ENCODE measurements at regions not wholly inside any gene's neighbourhood (a gene's known extent, or its start where the extent isn't known, plus 50 kb on each side); places are given as distances from the start of the nearest gene placed in this dataset.

DNA sequence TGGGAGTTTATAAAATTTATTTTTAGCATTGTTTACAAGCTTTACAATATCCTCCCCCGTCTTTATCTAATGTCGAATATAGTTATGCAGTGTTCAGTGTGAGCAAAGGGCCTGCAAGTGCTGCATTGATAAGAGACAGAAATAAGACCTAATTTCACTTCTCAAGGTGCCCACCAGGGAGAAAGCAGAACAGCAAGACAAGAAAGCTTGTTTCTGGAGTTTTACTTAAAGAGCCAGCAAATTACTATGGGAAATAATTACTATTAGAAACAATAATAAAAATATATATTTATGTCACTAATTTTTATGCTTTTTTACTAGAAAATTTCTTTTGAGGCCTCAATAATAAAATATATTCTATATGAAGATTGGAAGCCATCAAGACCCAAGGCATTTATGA lies 2677.7 kb downstream of the ARAP2 start:
- H3K4me1 ChIP-seq (ENCODE audit: insufficient read depth, low read length): no peaks in the 10 kb centered on the region
- H3K9me3 ChIP-seq (ENCODE audit: control insufficient read depth, insufficient read depth, low read length): no peaks in the 10 kb centered on the region
- H3K9ac ChIP-seq (ENCODE audit: low read depth, low read length): no peak overlapping the region
- H3K36me3 ChIP-seq (ENCODE audit: insufficient read depth, low read length): no peaks in the 10 kb centered on the region

DNA sequence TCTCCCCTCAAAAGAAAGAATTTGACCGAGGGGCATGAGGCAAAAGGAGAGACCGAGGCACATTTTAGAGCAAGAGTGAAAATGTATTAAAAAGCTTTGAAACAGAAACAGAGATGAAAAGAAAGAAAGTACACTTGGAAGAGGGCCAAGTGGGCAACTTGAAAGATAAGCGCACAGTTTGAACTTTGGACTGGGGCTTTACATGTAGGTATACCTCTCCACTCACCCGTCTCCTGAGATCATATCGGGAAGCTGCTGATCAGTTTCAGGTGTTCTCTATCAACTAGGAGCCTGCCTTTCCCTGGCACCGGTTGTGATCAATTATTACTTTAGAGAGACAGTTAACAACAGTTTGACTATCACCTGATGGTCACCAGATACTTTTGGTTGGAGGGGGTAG lies 2666.5 kb downstream of the ARAP2 start:
- no peaks in the 10 kb centered on the region for H3K4me1 ChIP-seq (ENCODE audit: insufficient read depth, low read length)
- H3K9ac ChIP-seq (ENCODE audit: low read depth, low read length): no peak overlapping the region
- no peaks in the 10 kb centered on the region for H3K9me3 ChIP-seq (ENCODE audit: control insufficient read depth, insufficient read depth, low read length)
- no peaks in the 10 kb centered on the region for H3K36me3 ChIP-seq (ENCODE audit: insufficient read depth, low read length)

DNA sequence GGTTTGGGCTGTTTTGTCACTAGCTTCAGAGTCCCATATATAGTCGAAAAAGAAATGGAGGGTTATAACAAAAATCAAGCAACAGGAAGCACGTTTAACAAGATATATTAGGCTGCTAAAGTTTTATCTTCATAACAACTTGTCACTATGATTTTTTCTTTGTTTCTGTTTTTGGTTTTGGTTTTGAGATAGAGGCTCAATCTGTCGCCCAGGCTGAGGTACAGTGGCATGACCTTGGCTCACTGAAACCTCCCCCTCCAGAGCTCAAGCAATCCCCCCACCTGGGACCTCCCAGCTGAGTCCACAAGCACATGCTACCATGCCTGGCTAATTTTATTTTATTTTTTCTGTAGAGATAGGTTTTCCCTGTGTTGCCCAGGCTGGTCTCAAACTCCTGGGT lies 2664.4 kb downstream of the ARAP2 start:
- Histone ChIP-seq H3K4me1 (ENCODE audit: insufficient read depth, low read length) (no peaks in the 10 kb centered on the region), H3K9me3 (ENCODE audit: control insufficient read depth, insufficient read depth, low read length) (no peaks in the 10 kb centered on the region), H3K36me3 (ENCODE audit: insufficient read depth, low read length) (no peaks in the 10 kb centered on the region), H3K9ac (ENCODE audit: low read depth, low read length) (no peak overlapping the region)

DNA sequence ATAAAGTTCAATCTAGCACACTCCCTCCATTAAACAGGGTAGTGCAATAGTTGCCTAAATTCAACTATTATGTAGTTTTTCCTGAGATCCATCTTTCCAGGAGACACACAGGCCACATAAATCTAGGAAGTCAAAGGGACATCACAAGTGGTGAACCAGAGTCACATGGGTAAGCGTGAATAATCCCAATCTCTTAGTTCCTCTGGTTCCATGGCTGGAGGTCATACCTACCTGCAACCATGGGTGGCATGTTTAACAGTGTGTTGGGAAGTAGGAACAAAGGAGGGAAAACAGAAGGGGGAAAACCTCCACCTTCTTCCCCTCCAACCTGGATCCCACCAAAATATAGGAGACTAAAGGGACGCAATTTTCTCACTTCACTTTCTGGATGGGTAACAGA lies 2651.6 kb downstream of the ARAP2 start:
- Histone ChIP-seq H3K4me1 (ENCODE audit: insufficient read depth, low read length) (no peaks in the 10 kb centered on the region), H3K36me3 (ENCODE audit: insufficient read depth, low read length) (no peaks in the 10 kb centered on the region), H3K9ac (ENCODE audit: low read depth, low read length) (no peak overlapping the region), H3K9me3 (ENCODE audit: control insufficient read depth, insufficient read depth, low read length) (peaks cover 19% of the 10 kb centered on the region)

DNA sequence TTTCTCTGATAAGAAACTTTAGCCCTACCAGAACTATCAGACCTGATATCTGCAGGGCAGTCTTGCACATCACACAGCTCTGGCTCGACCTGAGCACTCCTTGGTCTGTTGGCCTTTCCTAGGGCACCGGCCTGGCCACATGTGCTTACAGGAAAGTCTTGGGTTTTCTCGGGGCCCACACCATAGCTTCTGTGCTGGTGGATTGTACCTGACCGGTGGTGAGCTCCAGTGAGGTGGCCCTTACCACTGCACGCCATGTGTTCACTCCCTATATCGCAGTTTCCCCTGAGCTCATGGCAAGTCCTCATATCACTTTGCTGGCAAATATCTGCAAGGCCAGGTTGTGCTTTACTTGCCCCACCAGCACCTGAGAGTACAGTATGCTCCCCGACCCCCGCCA lies 2637.4 kb downstream of the ARAP2 start:
- H3K9me3 ChIP-seq (ENCODE audit: control insufficient read depth, insufficient read depth, low read length): no peaks in the 10 kb centered on the region; the same call in none of the 2 replicates
- no peaks in the 10 kb centered on the region for H3K4me1 ChIP-seq (ENCODE audit: insufficient read depth, low read length)
- H3K36me3 ChIP-seq (ENCODE audit: insufficient read depth, low read length): no peaks in the 10 kb centered on the region
- no peak overlapping the region for H3K9ac ChIP-seq (ENCODE audit: low read depth, low read length)

DNA sequence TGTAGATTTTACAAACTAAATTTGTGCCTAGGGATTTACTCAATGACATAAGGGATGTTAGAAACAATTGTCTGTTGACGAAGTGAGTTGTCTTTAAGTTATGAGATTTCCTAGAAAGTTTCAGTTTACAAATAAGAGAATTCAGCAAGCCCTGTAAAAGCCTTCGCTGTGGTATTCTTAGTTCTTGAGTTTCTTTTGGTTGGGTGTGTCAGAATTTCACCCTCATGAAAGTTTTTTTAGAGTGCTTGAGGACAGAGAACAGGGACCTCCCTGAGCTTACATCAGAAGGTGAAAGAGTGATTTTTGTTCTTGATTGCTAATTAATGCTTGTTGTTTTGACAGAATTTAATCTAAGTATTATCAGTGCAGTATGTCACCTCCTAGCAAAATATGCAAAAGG lies 2628.2 kb downstream of the ARAP2 start:
- no peak overlapping the region for H3K9ac ChIP-seq (ENCODE audit: low read depth, low read length)
- no peaks in the 10 kb centered on the region for H3K9me3 ChIP-seq (ENCODE audit: control insufficient read depth, insufficient read depth, low read length)
- H3K36me3 ChIP-seq (ENCODE audit: insufficient read depth, low read length): no peaks in the 10 kb centered on the region
- no peaks in the 10 kb centered on the region for H3K4me1 ChIP-seq (ENCODE audit: insufficient read depth, low read length)

DNA sequence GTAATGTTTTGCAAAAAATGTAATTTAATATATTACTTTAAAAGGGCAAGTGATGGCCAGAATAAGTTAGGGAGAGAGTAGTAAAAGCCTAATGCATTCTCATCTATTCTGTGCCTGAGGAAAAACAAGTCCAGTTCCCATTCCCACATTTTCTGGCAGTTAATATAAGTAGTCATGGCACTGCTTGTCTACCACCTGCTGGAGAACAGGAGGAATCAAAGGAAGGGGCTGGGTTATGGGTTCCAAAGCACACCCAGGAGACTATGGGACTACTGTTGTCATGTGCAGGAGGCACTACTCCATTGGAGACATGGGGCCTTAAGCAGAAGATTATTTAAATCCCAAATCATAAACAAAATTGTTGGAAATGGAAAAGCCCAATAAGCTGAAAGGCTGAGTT lies 2618.6 kb downstream of the ARAP2 start:
- Histone ChIP-seq H3K36me3 (ENCODE audit: insufficient read depth, low read length) (no peaks in the 10 kb centered on the region), H3K9me3 (ENCODE audit: control insufficient read depth, insufficient read depth, low read length) (no peaks in the 10 kb centered on the region), H3K4me1 (ENCODE audit: insufficient read depth, low read length) (no peaks in the 10 kb centered on the region), H3K9ac (ENCODE audit: low read depth, low read length) (no peak overlapping the region)

DNA sequence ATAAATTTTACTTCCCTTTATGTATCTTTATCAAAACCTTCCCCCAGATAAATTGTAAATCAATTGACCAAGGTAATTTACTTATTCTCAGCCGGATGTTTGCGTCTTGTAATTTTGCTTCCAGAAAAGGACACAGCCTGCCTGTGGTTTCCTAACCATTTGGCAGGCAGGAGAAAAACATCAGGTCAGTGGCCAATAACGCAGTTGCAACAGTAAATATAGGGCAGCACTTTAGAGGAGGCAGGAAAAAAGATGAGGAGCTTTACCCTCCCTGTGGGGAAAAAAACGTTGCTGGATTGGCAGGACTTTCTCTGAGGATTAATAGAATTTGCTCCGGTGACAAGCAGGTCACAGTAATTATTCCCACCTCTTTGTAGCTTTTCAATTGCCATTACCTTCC lies 2618.1 kb downstream of the ARAP2 start:
- Histone ChIP-seq H3K36me3 (ENCODE audit: insufficient read depth, low read length) (no peaks in the 10 kb centered on the region), H3K9ac (ENCODE audit: low read depth, low read length) (no peak overlapping the region), H3K4me1 (ENCODE audit: insufficient read depth, low read length) (no peaks in the 10 kb centered on the region), H3K9me3 (ENCODE audit: control insufficient read depth, insufficient read depth, low read length) (no peaks in the 10 kb centered on the region)

DNA sequence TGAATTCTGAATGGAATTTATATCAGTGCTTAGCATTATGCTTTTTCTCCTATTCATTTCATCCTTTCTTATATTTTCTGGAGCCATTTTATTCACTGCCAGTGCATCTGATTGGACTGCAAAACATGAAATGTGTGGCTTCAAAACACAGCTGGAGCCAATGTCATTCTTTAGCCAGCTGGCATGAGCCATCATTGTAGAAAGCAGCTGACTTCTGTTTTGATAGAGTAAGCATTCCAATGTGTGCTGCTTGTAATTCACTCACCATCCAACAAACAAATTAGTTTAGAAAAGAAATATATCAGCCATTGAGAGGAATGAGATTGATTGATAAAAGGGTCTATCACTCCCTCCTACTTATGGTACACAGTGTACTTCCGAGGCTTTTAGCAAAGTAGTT lies 2616.0 kb downstream of the ARAP2 start:
- Histone ChIP-seq H3K9me3 (ENCODE audit: control insufficient read depth, insufficient read depth, low read length) (no peaks in the 10 kb centered on the region), H3K9ac (ENCODE audit: low read depth, low read length) (no peak overlapping the region), H3K36me3 (ENCODE audit: insufficient read depth, low read length) (no peaks in the 10 kb centered on the region), H3K4me1 (ENCODE audit: insufficient read depth, low read length) (no peaks in the 10 kb centered on the region)

DNA sequence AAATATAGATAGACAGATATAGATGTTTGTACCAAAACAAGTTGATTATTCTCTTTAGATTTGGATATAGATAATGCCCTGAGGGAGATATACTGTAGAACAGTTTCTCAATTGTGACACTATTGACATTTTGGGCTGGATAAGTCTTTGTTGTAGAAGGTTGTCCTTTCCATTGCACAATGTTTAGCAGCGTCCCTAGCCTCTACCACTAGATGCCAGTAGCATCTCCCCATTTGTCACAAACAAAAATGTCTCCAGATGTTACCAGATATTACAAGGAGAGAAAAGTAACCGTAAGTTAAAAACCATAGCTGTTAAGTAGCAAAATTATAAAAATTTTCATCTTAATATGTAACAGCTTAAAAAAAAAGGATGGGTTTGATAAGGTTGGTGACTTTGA lies 2595.3 kb downstream of the ARAP2 start:
- Histone ChIP-seq H3K36me3 (ENCODE audit: insufficient read depth, low read length) (no peaks in the 10 kb centered on the region), H3K9ac (ENCODE audit: low read depth, low read length) (no peak overlapping the region), H3K9me3 (ENCODE audit: control insufficient read depth, insufficient read depth, low read length) (peaks cover 3% of the 10 kb centered on the region; the same call in 1 of the 2 replicates), H3K4me1 (ENCODE audit: insufficient read depth, low read length) (no peaks in the 10 kb centered on the region)

DNA sequence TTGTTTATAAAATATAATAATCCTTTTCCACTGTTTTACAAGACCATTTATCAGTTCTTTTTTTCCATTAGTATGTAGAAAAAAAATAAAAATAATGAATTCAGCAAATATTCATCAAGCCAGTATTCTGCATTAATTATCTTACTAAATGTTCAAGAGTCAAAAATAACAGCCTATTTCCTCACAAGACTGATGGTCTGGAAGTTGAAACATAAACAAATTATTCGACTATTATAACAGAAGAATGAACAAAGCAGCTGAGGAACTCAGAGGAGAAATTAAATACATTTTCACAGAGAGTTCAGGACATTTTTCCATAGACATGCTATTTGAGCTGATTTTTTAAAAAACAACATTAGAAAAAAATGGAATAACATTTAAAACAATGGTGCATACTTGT lies 2594.8 kb downstream of the ARAP2 start:
- Histone ChIP-seq H3K9me3 (ENCODE audit: control insufficient read depth, insufficient read depth, low read length) (peaks cover 3% of the 10 kb centered on the region; the same call in 1 of the 2 replicates), H3K36me3 (ENCODE audit: insufficient read depth, low read length) (no peaks in the 10 kb centered on the region), H3K9ac (ENCODE audit: low read depth, low read length) (no peak overlapping the region), H3K4me1 (ENCODE audit: insufficient read depth, low read length) (no peaks in the 10 kb centered on the region)

DNA sequence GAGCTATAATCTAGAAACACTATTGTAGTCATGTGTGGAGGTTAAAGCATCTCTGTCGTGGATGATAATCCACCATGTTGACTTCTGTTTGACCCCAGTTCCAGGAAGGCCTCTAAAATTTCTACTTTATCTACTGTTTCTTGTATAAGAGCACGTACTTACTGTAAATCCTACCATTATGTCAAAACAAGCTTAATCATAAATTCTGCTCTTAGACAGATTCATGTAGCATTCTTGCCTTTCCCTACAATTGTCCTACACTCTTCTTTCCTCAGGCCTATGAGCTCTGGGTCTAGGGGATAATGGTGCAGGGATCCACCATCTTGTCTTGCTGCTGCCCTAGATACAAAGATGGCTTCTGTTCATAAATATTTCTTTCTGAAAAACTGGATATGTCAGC lies 2594.3 kb downstream of the ARAP2 start:
- H3K4me1 ChIP-seq (ENCODE audit: insufficient read depth, low read length): no peaks in the 10 kb centered on the region
- peaks cover 3% of the 10 kb centered on the region; the same call in 1 of the 2 replicates for H3K9me3 ChIP-seq (ENCODE audit: control insufficient read depth, insufficient read depth, low read length)
- H3K9ac ChIP-seq (ENCODE audit: low read depth, low read length): no peak overlapping the region
- no peaks in the 10 kb centered on the region for H3K36me3 ChIP-seq (ENCODE audit: insufficient read depth, low read length)

DNA sequence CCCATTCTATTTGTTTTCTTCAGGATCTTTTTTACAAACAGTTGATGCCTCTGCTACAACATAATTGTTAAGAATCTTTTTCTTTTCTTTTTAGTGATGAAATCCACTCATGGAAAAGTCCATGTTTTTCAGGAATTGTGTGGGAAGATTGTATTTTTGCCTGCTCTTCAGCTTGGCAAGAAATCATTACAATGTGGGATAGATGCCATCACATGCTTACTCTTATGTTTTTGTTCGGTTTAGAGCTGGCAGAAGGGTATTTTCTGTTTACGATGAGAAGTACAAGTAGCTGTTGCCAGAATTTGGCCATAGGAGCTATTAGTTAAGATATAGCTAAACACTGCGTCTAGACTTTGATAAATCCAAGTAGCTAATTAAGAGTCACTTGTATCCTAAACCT lies 2585.3 kb downstream of the ARAP2 start:
- Histone ChIP-seq H3K4me1 (ENCODE audit: insufficient read depth, low read length) (no peaks in the 10 kb centered on the region), H3K9ac (ENCODE audit: low read depth, low read length) (no peak overlapping the region), H3K9me3 (ENCODE audit: control insufficient read depth, insufficient read depth, low read length) (no peaks in the 10 kb centered on the region), H3K36me3 (ENCODE audit: insufficient read depth, low read length) (no peaks in the 10 kb centered on the region)

DNA sequence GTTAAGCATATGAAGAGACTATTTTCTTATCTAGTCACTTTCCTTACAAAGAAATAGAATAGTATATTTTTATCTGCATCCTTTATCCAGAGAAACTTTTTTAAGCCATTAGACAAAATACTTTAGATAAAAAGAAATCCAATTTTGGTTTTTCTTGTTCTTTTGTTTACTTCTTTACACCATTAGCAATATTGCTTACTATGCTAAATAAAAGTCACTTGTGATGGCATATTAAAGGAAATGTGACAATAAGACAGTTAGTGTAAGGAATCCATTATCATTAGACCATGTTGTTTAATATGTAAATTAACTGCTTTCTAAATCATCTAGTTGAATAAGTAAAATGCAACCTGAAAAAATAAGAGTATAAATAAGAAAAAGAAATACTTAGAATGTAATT lies 2582.7 kb downstream of the ARAP2 start:
- Histone ChIP-seq H3K9ac (ENCODE audit: low read depth, low read length) (no peak overlapping the region), H3K36me3 (ENCODE audit: insufficient read depth, low read length) (no peaks in the 10 kb centered on the region), H3K9me3 (ENCODE audit: control insufficient read depth, insufficient read depth, low read length) (no peaks in the 10 kb centered on the region), H3K4me1 (ENCODE audit: insufficient read depth, low read length) (no peaks in the 10 kb centered on the region)

DNA sequence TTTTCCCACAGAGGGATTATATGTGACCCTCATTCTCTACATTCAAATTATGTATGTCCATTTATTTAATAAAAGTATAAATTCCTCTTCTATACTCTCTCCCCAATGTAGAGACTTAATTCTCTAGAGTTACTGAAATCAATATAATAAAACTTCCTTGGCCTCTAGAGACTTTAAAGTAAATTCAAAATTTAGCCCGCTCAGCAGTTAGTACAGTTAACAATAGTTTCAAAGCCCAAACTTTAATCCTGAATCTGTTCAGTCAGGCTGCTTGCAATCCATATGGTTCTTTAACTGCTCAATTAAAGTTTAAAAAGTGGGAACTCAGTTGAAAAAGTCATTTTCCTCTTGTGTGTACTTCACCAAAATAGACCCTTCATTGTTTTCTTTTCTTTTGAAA lies 2558.4 kb downstream of the ARAP2 start:
- no peaks in the 10 kb centered on the region for H3K4me1 ChIP-seq (ENCODE audit: insufficient read depth, low read length)
- H3K36me3 ChIP-seq (ENCODE audit: insufficient read depth, low read length): no peaks in the 10 kb centered on the region
- peaks cover 2% of the 10 kb centered on the region; the same call in 1 of the 2 replicates for H3K9me3 ChIP-seq (ENCODE audit: control insufficient read depth, insufficient read depth, low read length)
- no peak overlapping the region for H3K9ac ChIP-seq (ENCODE audit: low read depth, low read length)

DNA sequence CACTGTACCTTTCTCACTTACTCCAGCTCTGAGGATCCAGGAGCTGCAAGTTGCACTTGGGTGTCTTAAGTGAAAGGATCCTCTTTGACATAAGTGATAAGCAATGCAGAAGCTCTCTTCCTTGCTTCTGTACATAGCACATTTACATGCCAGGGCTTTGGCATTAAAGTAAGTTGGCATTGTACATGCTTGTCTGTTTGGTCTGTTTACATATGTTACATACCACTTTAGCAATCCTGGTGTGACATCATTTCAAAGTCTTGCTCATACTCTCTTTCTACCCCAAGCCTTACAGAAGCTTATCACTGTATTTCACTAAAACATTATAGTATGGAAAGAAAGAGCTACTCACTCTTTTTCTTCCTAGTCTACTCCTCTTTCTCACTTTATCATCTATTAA lies 2548.3 kb downstream of the ARAP2 start:
- no peaks in the 10 kb centered on the region for H3K4me1 ChIP-seq (ENCODE audit: insufficient read depth, low read length)
- no peaks in the 10 kb centered on the region for H3K36me3 ChIP-seq (ENCODE audit: insufficient read depth, low read length)
- no peak overlapping the region for H3K9ac ChIP-seq (ENCODE audit: low read depth, low read length)
- H3K9me3 ChIP-seq (ENCODE audit: control insufficient read depth, insufficient read depth, low read length): peaks cover 4% of the 10 kb centered on the region; the same call in 1 of the 2 replicates

All from ES-I3 (cell line).